Karpas-422 (cell line): ENCODE measurements at regions not wholly inside any gene's neighbourhood (a gene's known extent, or its start where the extent isn't known, plus 50 kb on each side); places are given as distances from the start of the nearest gene placed in this dataset.

Experiments
- DNase-seq: peaks from one replicate; pipeline ENCODE4 v3.0.0-alpha.2; 2015
- H2AFZ ChIP-seq: fragments of 200-600 bp; sonication (generic); 2 replicates; pipeline ENCODE4 v1.6.1; 2014; ENCODE audit warnings: antibody characterized with exemption, low read length, mixed read lengths
- H3K27ac ChIP-seq: fragments of 200-600 bp; sonication (generic); 2 replicates; pipeline ENCODE4 v1.5.1; 2014; ENCODE audit warnings: mild to moderate bottlenecking, low read length, moderate library complexity
- H3K27me3 ChIP-seq: fragments of 200-600 bp; sonication (generic); 2 replicates; pipeline ENCODE4 v1.6.1; 2014; ENCODE audit warnings: low read length, mixed read lengths
- H3K36me3 ChIP-seq: fragments of 200-600 bp; sonication (generic); 2 replicates; pipeline ENCODE4 v1.6.1; 2014; ENCODE audit warnings: low read length, mixed read lengths; ENCODE audit not compliant: insufficient read depth
- H3K4me1 ChIP-seq: fragments of 200-600 bp; sonication (generic); 2 replicates; pipeline ENCODE4 v1.6.1; 2014; ENCODE audit warnings: mild to moderate bottlenecking, low read length, mixed read lengths
- H3K4me2 ChIP-seq: fragments of 200-600 bp; sonication (generic); 2 replicates; pipeline ENCODE4 v1.6.1; 2014; ENCODE audit warnings: low read length, low read depth, mild to moderate bottlenecking; ENCODE audit not compliant: poor library complexity, severe bottlenecking
- H3K4me3 ChIP-seq: fragments of 200-600 bp; sonication (generic); 2 replicates; pipeline ENCODE4 v1.5.1; 2014; ENCODE audit warnings: mild to moderate bottlenecking, antibody characterized with exemption, low read length, mixed read lengths
- H3K79me2 ChIP-seq: fragments of 200-600 bp; sonication (generic); 2 replicates; pipeline ENCODE4 v1.6.1; 2014; ENCODE audit warnings: mild to moderate bottlenecking, low read length, mixed read lengths
- H3K9ac ChIP-seq: fragments of 200-600 bp; sonication (generic); 2 replicates; pipeline ENCODE4 v1.6.0; 2014; ENCODE audit warnings: low read length
- H3K9me2 ChIP-seq: fragments of 200-600 bp; sonication (generic), shearing (Covaris generic); replicated peaks from 2 replicates; pipeline ENCODE4 v1.6.0; 2014; ENCODE audit warnings: mild to moderate bottlenecking, low read length, moderate library complexity; ENCODE audit not compliant: insufficient read depth
- H3K9me3 ChIP-seq: fragments of 300-700, 200-600 bp; sonication (generic); 2 replicates; pipeline ENCODE4 v1.6.1; 2014; ENCODE audit warnings: low read length, mixed read lengths
- H4K20me1 ChIP-seq: fragments of 200-600 bp; sonication (generic); 2 replicates; pipeline ENCODE4 v1.6.1; 2014; ENCODE audit warnings: mild to moderate bottlenecking, antibody characterized with exemption, low read length, low read depth; ENCODE audit not compliant: insufficient read depth

DNA sequence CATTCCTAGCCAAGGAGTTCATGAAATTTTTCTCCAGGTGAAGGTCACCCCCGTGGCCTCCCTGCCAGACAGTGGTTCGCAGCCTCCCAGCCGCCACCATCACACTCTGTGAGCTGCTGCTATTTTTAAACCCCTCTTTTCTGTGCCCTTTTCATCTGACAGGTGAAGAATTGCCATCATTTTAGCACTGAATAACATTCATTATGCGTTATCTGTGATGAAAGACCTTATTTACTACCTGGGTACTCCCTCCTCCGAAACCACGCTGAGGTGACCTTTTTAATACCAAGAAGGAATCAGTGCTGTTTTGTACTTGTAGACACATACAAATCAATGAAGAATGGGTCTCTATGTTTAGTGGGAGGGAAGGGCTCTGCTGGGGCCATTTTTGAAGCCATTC lies 148.9 kb upstream of the GPR12 start:
- Histone ChIP-seq H3K4me1 (no peaks in the 10 kb centered on the region), H2AFZ (no peak overlapping the region), H3K27me3 (no peaks in the 10 kb centered on the region), H3K36me3 (no peaks in the 10 kb centered on the region), H3K79me2 (no peaks in the 10 kb centered on the region), H3K9me2 (no peaks in the 10 kb centered on the region), H4K20me1 (no peaks in the 10 kb centered on the region), H3K9ac (no peak overlapping the region), H3K4me2 (no peak overlapping the region), H3K27ac (no peak overlapping the region), H3K9me3 (no peaks in the 10 kb centered on the region), H3K4me3 (no peak overlapping the region)
- no peak for DNase-seq

- H3K4me1 ChIP-seq, result no peaks in the 10 kb centered on the region
- no peaks in the 10 kb centered on the region for H3K27me3 ChIP-seq
- no peak overlapping the region for H3K9ac ChIP-seq
- no peaks in the 10 kb centered on the region for H3K9me2 ChIP-seq
- H3K36me3 ChIP-seq, result no peaks in the 10 kb centered on the region
- no peaks in the 10 kb centered on the region for H4K20me1 ChIP-seq
- no peak overlapping the region for H3K4me3 ChIP-seq
- H3K9me3 ChIP-seq, result no peaks in the 10 kb centered on the region
- H2AFZ ChIP-seq, result no peak overlapping the region
- no peak overlapping the region for H3K27ac ChIP-seq
- H3K4me2 ChIP-seq, result no peak overlapping the region
- no peaks in the 10 kb centered on the region for H3K79me2 ChIP-seq
- no peak for DNase-seq
These were observed 147.5 kb upstream of the GPR12 start for GRCh38 chr13:26908126-26908525.

GRCh38 chr13:26899202-26899601 lies 138.6 kb upstream of the GPR12 start:
- Histone ChIP-seq H3K9me2 (no peaks in the 10 kb centered on the region), H3K27me3 (no peaks in the 10 kb centered on the region), H3K79me2 (no peaks in the 10 kb centered on the region), H3K9me3 (no peaks in the 10 kb centered on the region), H3K4me1 (no peaks in the 10 kb centered on the region), H3K4me3 (no peak overlapping the region), H2AFZ (no peak overlapping the region), H3K36me3 (no peaks in the 10 kb centered on the region), H4K20me1 (no peaks in the 10 kb centered on the region), H3K4me2 (no peak overlapping the region), H3K27ac (no peak overlapping the region), H3K9ac (no peak overlapping the region)
- DNase-seq, result no peak

- Histone ChIP-seq H2AFZ (no peak overlapping the region), H4K20me1 (no peaks in the 10 kb centered on the region), H3K9me3 (no peaks in the 10 kb centered on the region), H3K27me3 (no peaks in the 10 kb centered on the region), H3K4me1 (no peaks in the 10 kb centered on the region), H3K4me3 (no peak overlapping the region), H3K27ac (no peak overlapping the region), H3K79me2 (no peaks in the 10 kb centered on the region), H3K9ac (no peak overlapping the region), H3K4me2 (no peak overlapping the region), H3K9me2 (no peaks in the 10 kb centered on the region), H3K36me3 (no peaks in the 10 kb centered on the region)
- peak; percentile 11 for DNase-seq
These were observed 137.3 kb upstream of the GPR12 start for GRCh38 chr13:26897706-26898550.

DNA sequence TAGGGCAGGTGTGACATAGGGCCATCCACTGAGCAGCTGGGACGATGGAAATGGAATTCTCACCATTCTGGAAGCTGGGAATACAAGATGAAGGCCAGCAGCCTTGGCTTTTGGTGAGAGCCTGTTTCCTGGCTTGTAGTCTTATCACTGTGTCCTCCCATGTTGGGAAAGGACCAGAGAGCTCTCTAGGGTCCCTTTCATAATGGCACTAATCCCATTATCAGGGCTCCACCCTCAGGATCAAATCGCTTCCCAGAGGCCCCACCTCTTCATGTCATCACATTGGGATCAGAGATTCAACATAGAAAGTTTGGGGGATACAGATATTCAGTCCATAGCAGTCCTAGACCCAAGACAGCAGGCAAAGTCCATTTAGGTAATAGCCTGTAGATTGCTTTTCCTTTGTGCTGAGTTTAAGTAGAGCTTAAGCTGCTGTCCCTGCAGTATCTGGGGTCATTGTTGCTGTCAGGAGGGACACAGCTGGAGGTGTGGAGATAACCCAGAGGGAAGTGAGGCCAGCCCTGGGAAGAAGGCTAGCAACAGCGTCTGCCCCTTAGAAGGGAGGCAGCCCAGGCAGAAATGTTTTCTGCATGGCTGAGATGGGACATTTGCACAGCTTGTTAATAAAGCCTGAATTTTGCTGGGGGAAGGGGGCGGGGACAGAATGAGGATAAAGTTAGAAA lies 136.5 kb upstream of the GPR12 start:
- Histone ChIP-seq H3K9me3 (no peaks in the 10 kb centered on the region), H3K79me2 (no peaks in the 10 kb centered on the region)

GRCh38 chr13:26895808-26896466 lies 135.4 kb upstream of the GPR12 start:
- H3K27me3 ChIP-seq, result no peaks in the 10 kb centered on the region
- H3K9me2 ChIP-seq, result no peaks in the 10 kb centered on the region
- H3K4me2 ChIP-seq, result no peak overlapping the region
- H3K36me3 ChIP-seq, result no peaks in the 10 kb centered on the region
- H4K20me1 ChIP-seq, result no peaks in the 10 kb centered on the region
- DNase-seq, result peak; percentile 33
- H3K9ac ChIP-seq, result no peak overlapping the region
- no peak overlapping the region for H2AFZ ChIP-seq
- H3K79me2 ChIP-seq, result no peaks in the 10 kb centered on the region
- no peak overlapping the region for H3K27ac ChIP-seq
- no peaks in the 10 kb centered on the region for H3K9me3 ChIP-seq
- no peak overlapping the region for H3K4me3 ChIP-seq
- no peaks in the 10 kb centered on the region for H3K4me1 ChIP-seq

More for the DNA sequence above, 136.5 kb upstream of the GPR12 start:
- H3K4me1 ChIP-seq, result no peaks in the 10 kb centered on the region
- no peak for DNase-seq
- H2AFZ ChIP-seq, result no peak overlapping the region
- H3K9ac ChIP-seq, result no peak overlapping the region
- no peak overlapping the region for H3K4me2 ChIP-seq
- H3K4me3 ChIP-seq, result no peak overlapping the region
- H3K9me2 ChIP-seq, result no peaks in the 10 kb centered on the region
- H3K36me3 ChIP-seq, result no peaks in the 10 kb centered on the region
- no peaks in the 10 kb centered on the region for H4K20me1 ChIP-seq
- H3K27ac ChIP-seq, result no peak overlapping the region
- no peaks in the 10 kb centered on the region for H3K27me3 ChIP-seq

GRCh38 chr13:26895081-26895807 lies 134.7 kb upstream of the GPR12 start:
- H3K36me3 ChIP-seq, result no peaks in the 10 kb centered on the region
- H3K4me2 ChIP-seq, result no peak overlapping the region
- H3K79me2 ChIP-seq, result no peaks in the 10 kb centered on the region
- no peaks in the 10 kb centered on the region for H3K27me3 ChIP-seq
- H2AFZ ChIP-seq, result no peak overlapping the region
- no peaks in the 10 kb centered on the region for H3K4me1 ChIP-seq
- no peaks in the 10 kb centered on the region for H3K9me2 ChIP-seq
- H3K4me3 ChIP-seq, result no peak overlapping the region
- no peaks in the 10 kb centered on the region for H3K9me3 ChIP-seq
- H4K20me1 ChIP-seq, result no peaks in the 10 kb centered on the region
- H3K27ac ChIP-seq, result no peak overlapping the region
- peak; percentile 29 for DNase-seq
- H3K9ac ChIP-seq, result no peak overlapping the region

DNA sequence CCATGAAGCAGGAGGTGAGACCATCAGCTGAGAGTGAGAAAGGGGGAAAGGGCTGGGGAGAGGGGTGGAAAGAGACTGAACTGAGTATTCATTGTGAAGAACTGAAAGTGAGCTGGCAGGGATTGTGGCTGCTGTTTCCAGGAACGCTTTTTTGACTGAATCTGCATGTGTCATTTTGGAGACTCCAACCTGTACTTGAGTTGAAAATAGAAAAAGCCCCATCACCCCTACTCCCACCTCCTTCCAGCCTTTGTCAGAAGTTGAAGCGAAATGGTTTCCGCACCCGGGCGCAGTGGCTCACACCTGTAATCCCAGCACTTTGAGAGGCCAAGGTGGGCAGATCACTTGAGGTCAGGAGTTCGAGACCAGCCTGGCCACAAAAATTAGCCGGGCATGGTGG lies 128.0 kb upstream of the GPR12 start:
- H3K27me3 ChIP-seq, result no peaks in the 10 kb centered on the region
- no peak overlapping the region for H3K4me3 ChIP-seq
- H3K4me2 ChIP-seq, result no peak overlapping the region
- H3K9me3 ChIP-seq, result no peaks in the 10 kb centered on the region
- no peaks in the 10 kb centered on the region for H3K9me2 ChIP-seq
- no peak overlapping the region for H3K9ac ChIP-seq
- H3K27ac ChIP-seq, result no peak overlapping the region
- no peak overlapping the region for H2AFZ ChIP-seq
- no peaks in the 10 kb centered on the region for H3K79me2 ChIP-seq
- no peaks in the 10 kb centered on the region for H3K4me1 ChIP-seq
- DNase-seq, result no peak
- no peaks in the 10 kb centered on the region for H4K20me1 ChIP-seq
- H3K36me3 ChIP-seq, result no peaks in the 10 kb centered on the region
